Fibroblast of villous mesenchyme (primary cell): ENCODE measurements at regions not wholly inside any gene's neighbourhood (a gene's known extent, or its start where the extent isn't known, plus 50 kb on each side); places are given as distances from the start of the nearest gene placed in this dataset.

ENCODE experiments used
- DNase-seq: peaks from one replicate; pipeline ENCODE4 v3.0.0-alpha.2; 2010; ENCODE audit warnings: low read depth
- H3K4me3 ChIP-seq: 2 replicates; pipeline ENCODE4 v1.5.1; 2011; ENCODE audit warnings: low read depth, mild to moderate bottlenecking, low read length
- CTCF ChIP-seq: IDR thresholded peaks from 2 replicates; pipeline ENCODE4 v1.5.1; 2012; ENCODE audit warnings: low read depth, mild to moderate bottlenecking, low read length; ENCODE audit not compliant: insufficient read depth

- no peak overlapping the region for H3K4me3 ChIP-seq
- no peak for TF ChIP-seq CTCF
- no peak for DNase-seq
Measured at GRCh38 chr13:20291037-20291436, 58.9 kb upstream of the GJB6 start.

GRCh38 chr13:20288561-20288960, 56.4 kb upstream of the GJB6 start:
- no peak for DNase-seq
- H3K4me3 ChIP-seq = no peak overlapping the region
- TF ChIP-seq CTCF = no peak

DNA sequence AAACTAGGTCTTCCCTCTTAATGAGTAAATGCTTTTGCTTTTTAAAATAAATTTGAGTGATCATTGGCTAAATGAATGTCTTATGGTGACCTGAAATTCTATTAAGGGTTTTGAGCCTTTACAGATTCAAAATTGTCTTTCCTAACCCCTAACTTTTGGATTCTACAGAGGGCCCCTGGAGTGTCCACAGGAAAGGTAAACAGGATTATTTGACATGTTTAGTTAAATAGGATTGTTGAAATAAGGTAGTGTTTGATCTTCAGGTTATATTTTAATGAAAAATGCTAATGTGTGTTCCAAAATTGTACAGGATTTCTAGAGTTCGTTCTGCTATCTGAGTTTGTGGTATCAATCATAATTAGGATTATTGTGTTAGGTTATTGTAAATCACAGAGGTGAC, 55.9 kb upstream of the GJB6 start:
- DNase-seq = no peak
- TF ChIP-seq CTCF = no peak
- H3K4me3 ChIP-seq = no peak overlapping the region

DNA sequence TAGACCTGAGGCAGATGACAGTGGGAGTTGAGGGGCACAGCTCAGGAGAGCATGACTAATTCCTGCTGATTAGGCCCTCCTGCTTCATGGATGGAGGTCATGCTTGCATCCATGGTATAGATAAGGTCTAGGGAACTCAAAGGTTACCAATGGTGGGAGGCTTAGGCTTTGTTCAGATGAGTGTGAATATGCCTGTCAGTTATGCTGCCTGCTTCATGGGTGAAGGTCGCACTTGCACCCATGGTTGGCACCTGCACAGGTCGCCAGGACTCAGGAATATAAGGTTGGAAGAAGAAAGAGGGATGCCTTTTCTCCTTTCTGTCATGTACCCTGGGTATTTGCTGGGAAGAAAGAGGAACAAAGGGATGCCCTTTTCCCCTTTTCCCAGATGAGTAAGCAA, 53.4 kb upstream of the GJB6 start:
- no peak overlapping the region for H3K4me3 ChIP-seq
- no peak for DNase-seq
- TF ChIP-seq CTCF = no peak
